ENCODE measurements at regions not wholly inside any gene's neighbourhood (a gene's known extent, or its start where the extent isn't known, plus 50 kb on each side); places are given as distances from the start of the nearest gene placed in this dataset.

- CTCF ChIA-PET (ENCODE audit: partially characterized antibody): no interaction called here
- H4K8ac ChIP-seq (ENCODE audit: extremely low read depth, insufficient read depth, low read length): no peak overlapping the region
- H3K9me3 ChIP-seq (ENCODE audit: insufficient read depth in 2 of 2, low read depth in 1 of 2, low read length in 1 of 2): no peaks in the 10 kb centered on the region; a peak in 1 of 4 replicates
- H3K27me3 ChIP-seq (replicated peaks in 1 of 4; ENCODE audit: control insufficient read depth in 3 of 4, extremely low read depth in 1 of 4, insufficient read depth in 3 of 4, low read length in 3 of 4): no peaks in the 10 kb centered on the region
- H3K9ac ChIP-seq (replicated peaks in 1 of 4; ENCODE audit: extremely low read depth in 1 of 4, low read depth in 3 of 4, low read length in 3 of 4): no peak overlapping the region
- no peak overlapping the region for H4K5ac ChIP-seq (ENCODE audit: insufficient read length, low read depth, low read length)
- no peaks in the 10 kb centered on the region for H4K20me1 ChIP-seq (replicated peaks in 1 of 2; ENCODE audit: control insufficient read depth in 1 of 2, insufficient read depth in 2 of 2, low read length in 2 of 2)
- H3K23me2 ChIP-seq (ENCODE audit: low read depth, low read length): peaks cover 2% of the 10 kb centered on the region; the same call in 1 of the 2 replicates
- no peak overlapping the region for H3K23ac ChIP-seq (ENCODE audit: insufficient read length)
- H3K79me2 ChIP-seq (ENCODE audit: control insufficient read depth in 1 of 2, insufficient read depth in 2 of 2, low read length in 2 of 2): no peaks in the 10 kb centered on the region
- 90% methylated on average over 1 of the region's 1 CpG; no CpG with 5 or more reads in 1 of the 2 experiments for WGBS, 2 experiments (ENCODE audit: extremely low coverage in 1 of 2, insufficient coverage in 1 of 2, insufficient read length in 1 of 2, insufficient replicate concordance in 2 of 2, low coverage in 1 of 2, low lambda C conversion rate in 2 of 2, missing lambda C conversion rate in 1 of 2)
- FAIRE-seq (no peak), DNase-seq (ENCODE audit: low read depth in 1 of 2, low spot score in 2 of 2) (no peak)
- H2BK5ac ChIP-seq (ENCODE audit: low read depth, low read length): no peak overlapping the region
- no peak overlapping the region for H2AK5ac ChIP-seq (ENCODE audit: low read depth, low read length)
- no peak overlapping the region for H2AFZ ChIP-seq (ENCODE audit: low read length)
- no peak overlapping the region for H3K4ac ChIP-seq (replicated peaks; ENCODE audit: insufficient read length, low read depth, low read length)
- H3K56ac ChIP-seq (replicated peaks; ENCODE audit: insufficient read length, low read depth, low read length): no peak overlapping the region
- no peak overlapping the region for H2BK120ac ChIP-seq (replicated peaks; ENCODE audit: low read depth, low read length)
- no peak overlapping the region for H3K27ac ChIP-seq (ENCODE audit: low read depth, low read length)
- no peak overlapping the region for H4K91ac ChIP-seq (replicated peaks; ENCODE audit: insufficient read length, low read length)
- no peak overlapping the region for H3K18ac ChIP-seq (ENCODE audit: extremely low read depth, low read length)
- no peak overlapping the region for H2BK20ac ChIP-seq (ENCODE audit: low read length)
- no peak overlapping the region for H3K4me2 ChIP-seq (ENCODE audit: insufficient read depth in 1 of 2, low read depth in 2 of 2, low read length in 2 of 2)
- H3K14ac ChIP-seq (ENCODE audit: insufficient read length): no peak overlapping the region
- H3K4me3 ChIP-seq (ENCODE audit: extremely low read depth in 1 of 4, insufficient read depth in 2 of 4, low read depth in 3 of 4, low read length in 4 of 4): no peak overlapping the region
- POLR2A ChIA-PET (ENCODE audit: partially characterized antibody): no interaction called here
- no peak overlapping the region for H2BK15ac ChIP-seq (ENCODE audit: low read length)
- no peak overlapping the region for H2BK12ac ChIP-seq (ENCODE audit: low read depth, low read length)
- H3K79me1 ChIP-seq (ENCODE audit: low read depth, low read length): no peaks in the 10 kb centered on the region
- H3K4me1 ChIP-seq (replicated peaks in 1 of 4; ENCODE audit: control insufficient read depth in 3 of 4, insufficient read depth in 4 of 4, low read length in 3 of 4): peaks cover 0 to 4% (median 0%) of the 10 kb centered on the region in 4 experiments; a peak in 3 of 7 replicates
- H3K36me3 ChIP-seq (ENCODE audit: control insufficient read depth in 2 of 4, insufficient read depth in 4 of 4, low read length in 3 of 4): no peaks in the 10 kb centered on the region
- TF ChIP-seq EP300 (IDR thresholded peaks at IDR 0.05; ENCODE audit: borderline replicate concordance in 1 of 2, low read depth in 2 of 2, low read length in 2 of 2) (no peak), CTBP2 (IDR thresholded peaks at IDR 0.05; ENCODE audit: borderline replicate concordance, insufficient read depth, insufficient read length, low read length) (no peak), USF2 (IDR thresholded peaks at IDR 0.05; ENCODE audit: low read length) (no peak), NANOG (IDR thresholded peaks at IDR 0.05; ENCODE audit: insufficient read depth, low read depth, low read length, poor library complexity, severe bottlenecking) (no peak), TEAD4 (IDR thresholded peaks at IDR 0.05; ENCODE audit: low read depth, low read length) (no peak), CEBPB (IDR thresholded peaks at IDR 0.05; ENCODE audit: low read depth, low read length) (no peak), BACH1 (IDR thresholded peaks at IDR 0.05; ENCODE audit: low read length) (no peak)
Measured at GRCh38 chr9:79041266-79041665, 530.5 kb upstream of the TLE4 start.
